ENCODE measurements at regions not wholly inside any gene's neighbourhood (a gene's known extent, or its start where the extent isn't known, plus 50 kb on each side); places are given as distances from the start of the nearest gene placed in this dataset.

DNA sequence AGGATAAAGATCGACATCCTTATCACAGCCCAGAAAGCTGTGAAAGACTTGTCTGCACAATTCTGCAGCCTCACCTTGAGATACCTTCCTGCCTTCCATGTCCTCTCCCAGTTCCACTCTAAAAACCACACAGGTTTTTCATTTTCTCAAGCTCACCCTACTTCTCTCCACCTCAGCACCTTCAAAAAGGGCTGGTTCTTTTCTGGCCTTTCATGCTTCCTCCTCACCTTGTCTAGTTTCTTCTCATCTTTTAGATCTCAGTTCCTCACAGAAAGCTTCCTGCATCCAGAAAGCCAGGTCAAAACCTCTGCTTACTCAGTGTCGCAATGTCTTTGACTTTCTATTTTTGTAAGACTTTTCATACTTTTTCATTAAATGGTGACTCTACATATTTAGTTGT, 140.2 kb upstream of the STT3B start:
- Histone ChIP-seq H3K79me2 (ENCODE audit: insufficient read depth, low read depth) (no peaks in the 10 kb centered on the region), H4K20me1 (ENCODE audit: insufficient read depth) (no peaks in the 10 kb centered on the region), H3K4me3 (IDR thresholded peaks at IDR 0.05; ENCODE audit: insufficient read depth, low read depth, low read length) (no peak overlapping the region), H3K36me3 (ENCODE audit: insufficient read depth) (no peaks in the 10 kb centered on the region), H3K4me2 (no peak overlapping the region), H3K9ac (no peak overlapping the region), H3K27ac (no peak overlapping the region), H3K4me1 (ENCODE audit: low read depth, poor library complexity, severe bottlenecking) (no peaks in the 10 kb centered on the region), H3K27me3 (ENCODE audit: insufficient read depth, low read depth) (no peaks in the 10 kb centered on the region), H2AFZ (ENCODE audit: low read depth) (no peak overlapping the region)
- TF ChIP-seq, protein P1, sequence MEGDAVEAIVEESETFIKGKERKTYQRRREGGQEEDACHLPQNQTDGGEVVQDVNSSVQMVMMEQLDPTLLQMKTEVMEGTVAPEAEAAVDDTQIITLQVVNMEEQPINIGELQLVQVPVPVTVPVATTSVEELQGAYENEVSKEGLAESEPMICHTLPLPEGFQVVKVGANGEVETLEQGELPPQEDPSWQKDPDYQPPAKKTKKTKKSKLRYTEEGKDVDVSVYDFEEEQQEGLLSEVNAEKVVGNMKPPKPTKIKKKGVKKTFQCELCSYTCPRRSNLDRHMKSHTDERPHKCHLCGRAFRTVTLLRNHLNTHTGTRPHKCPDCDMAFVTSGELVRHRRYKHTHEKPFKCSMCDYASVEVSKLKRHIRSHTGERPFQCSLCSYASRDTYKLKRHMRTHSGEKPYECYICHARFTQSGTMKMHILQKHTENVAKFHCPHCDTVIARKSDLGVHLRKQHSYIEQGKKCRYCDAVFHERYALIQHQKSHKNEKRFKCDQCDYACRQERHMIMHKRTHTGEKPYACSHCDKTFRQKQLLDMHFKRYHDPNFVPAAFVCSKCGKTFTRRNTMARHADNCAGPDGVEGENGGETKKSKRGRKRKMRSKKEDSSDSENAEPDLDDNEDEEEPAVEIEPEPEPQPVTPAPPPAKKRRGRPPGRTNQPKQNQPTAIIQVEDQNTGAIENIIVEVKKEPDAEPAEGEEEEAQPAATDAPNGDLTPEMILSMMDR (conservative IDR thresholded peaks at IDR 0.05; ENCODE audit: low read depth, low read length) = no peak

DNA sequence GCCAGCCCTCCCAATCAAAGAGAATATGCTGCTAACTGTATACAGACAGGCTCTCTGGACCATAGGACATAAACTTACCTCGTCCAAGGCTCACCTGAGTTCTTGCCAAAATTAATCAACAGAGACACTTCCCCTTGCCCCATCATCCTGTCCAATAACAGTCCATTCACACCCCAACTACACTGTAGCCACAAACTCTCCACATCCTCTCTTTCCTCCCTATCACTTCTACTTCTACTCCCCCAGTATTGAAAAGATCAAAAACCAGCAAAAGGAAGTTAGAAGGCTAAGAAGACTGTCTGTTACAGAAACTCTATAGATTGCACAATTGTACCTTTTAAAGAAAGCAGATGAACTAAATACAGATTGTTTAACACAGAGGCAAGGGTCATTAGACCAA, 133.5 kb upstream of the STT3B start:
- Histone ChIP-seq H4K20me1 (ENCODE audit: insufficient read depth) (no peaks in the 10 kb centered on the region), H3K4me1 (ENCODE audit: low read depth, poor library complexity, severe bottlenecking) (no peaks in the 10 kb centered on the region), H3K79me2 (ENCODE audit: insufficient read depth, low read depth) (no peaks in the 10 kb centered on the region), H3K9ac (no peak overlapping the region), H2AFZ (ENCODE audit: low read depth) (no peak overlapping the region), H3K4me3 (IDR thresholded peaks at IDR 0.05; ENCODE audit: insufficient read depth, low read depth, low read length) (no peak overlapping the region), H3K36me3 (ENCODE audit: insufficient read depth) (no peaks in the 10 kb centered on the region), H3K27ac (no peak overlapping the region), H3K27me3 (ENCODE audit: insufficient read depth, low read depth) (no peaks in the 10 kb centered on the region), H3K4me2 (no peak overlapping the region)
- TF ChIP-seq, protein P1 (conservative IDR thresholded peaks at IDR 0.05; ENCODE audit: low read depth, low read length) = no peak

DNA sequence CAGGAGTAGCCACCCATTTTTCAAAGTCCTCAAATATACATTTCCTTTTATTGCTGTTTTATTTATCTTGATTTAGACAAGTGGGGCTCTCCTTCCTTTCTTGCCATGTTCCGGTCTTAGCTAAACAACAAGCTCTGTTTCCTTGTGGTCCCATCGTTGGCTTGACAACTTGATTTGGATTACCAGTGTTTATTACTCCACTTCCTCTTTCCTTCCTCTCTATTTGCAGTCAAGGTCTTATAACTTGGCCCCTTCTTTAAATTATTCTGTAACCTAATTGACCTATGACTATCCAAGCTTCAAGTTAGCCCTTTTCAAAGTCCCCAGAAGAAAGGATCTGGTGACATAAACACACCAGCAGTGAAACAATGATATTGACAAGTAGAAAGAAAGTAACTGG, 130.6 kb upstream of the STT3B start:
- TF ChIP-seq, protein P1 (conservative IDR thresholded peaks at IDR 0.05; ENCODE audit: low read depth, low read length) = no peak
- no peak overlapping the region for H2AFZ ChIP-seq (ENCODE audit: low read depth)
- H4K20me1 ChIP-seq (ENCODE audit: insufficient read depth) = no peaks in the 10 kb centered on the region
- H3K4me3 ChIP-seq (IDR thresholded peaks at IDR 0.05; ENCODE audit: insufficient read depth, low read depth, low read length) = no peak overlapping the region
- no peaks in the 10 kb centered on the region for H3K27me3 ChIP-seq (ENCODE audit: insufficient read depth, low read depth)
- H3K27ac ChIP-seq = no peak overlapping the region
- no peak overlapping the region for H3K9ac ChIP-seq
- H3K4me2 ChIP-seq = no peak overlapping the region
- no peaks in the 10 kb centered on the region for H3K4me1 ChIP-seq (ENCODE audit: low read depth, poor library complexity, severe bottlenecking)
- H3K79me2 ChIP-seq (ENCODE audit: insufficient read depth, low read depth) = no peaks in the 10 kb centered on the region
- no peaks in the 10 kb centered on the region for H3K36me3 ChIP-seq (ENCODE audit: insufficient read depth)

DNA sequence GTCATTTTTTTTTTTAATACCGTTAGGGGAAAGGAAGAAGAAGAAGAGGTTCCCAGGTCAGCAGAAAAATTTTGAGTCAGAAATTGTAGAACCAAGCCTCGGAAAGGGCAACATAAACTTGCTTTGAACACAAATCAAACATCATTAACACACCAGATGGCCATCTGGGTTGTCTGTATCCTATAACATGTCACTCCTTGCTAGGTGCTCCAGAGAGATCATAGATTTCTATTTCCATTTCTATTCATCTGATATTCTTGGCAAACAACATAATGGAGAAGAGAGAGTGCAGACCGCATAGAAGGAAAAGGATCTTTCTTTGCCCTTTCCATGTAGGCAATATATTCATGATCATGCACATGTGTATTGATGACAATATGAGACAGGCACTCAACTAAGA, 129.5 kb upstream of the STT3B start:
- no peaks in the 10 kb centered on the region for H3K27me3 ChIP-seq (ENCODE audit: insufficient read depth, low read depth)
- TF ChIP-seq, protein P1 (conservative IDR thresholded peaks at IDR 0.05; ENCODE audit: low read depth, low read length) = no peak
- H3K4me3 ChIP-seq (IDR thresholded peaks at IDR 0.05; ENCODE audit: insufficient read depth, low read depth, low read length) = no peak overlapping the region
- no peak overlapping the region for H3K9ac ChIP-seq
- no peak overlapping the region for H3K27ac ChIP-seq
- H3K79me2 ChIP-seq (ENCODE audit: insufficient read depth, low read depth) = no peaks in the 10 kb centered on the region
- no peak overlapping the region for H3K4me2 ChIP-seq
- H4K20me1 ChIP-seq (ENCODE audit: insufficient read depth) = no peaks in the 10 kb centered on the region
- no peak overlapping the region for H2AFZ ChIP-seq (ENCODE audit: low read depth)
- H3K36me3 ChIP-seq (ENCODE audit: insufficient read depth) = no peaks in the 10 kb centered on the region
- no peaks in the 10 kb centered on the region for H3K4me1 ChIP-seq (ENCODE audit: low read depth, poor library complexity, severe bottlenecking)

DNA sequence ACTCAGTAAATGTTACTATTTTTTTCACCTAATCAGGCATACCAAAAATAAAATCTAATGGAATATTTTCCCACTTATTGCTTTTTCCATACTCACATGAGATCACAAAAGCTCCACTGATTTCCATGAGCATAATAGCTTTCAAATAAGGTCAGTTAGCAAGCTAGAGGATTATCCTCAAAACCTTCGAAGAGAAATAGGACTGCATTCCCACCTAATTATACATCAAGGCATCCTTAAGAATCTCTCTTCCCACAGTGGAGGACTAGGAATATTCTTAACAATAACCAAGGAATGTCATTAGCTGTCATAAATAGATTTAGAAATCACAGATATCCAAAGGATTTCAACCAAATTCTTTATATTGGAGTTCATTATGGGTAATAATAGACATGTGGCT, 127.9 kb upstream of the STT3B start:
- Histone ChIP-seq H3K4me2 (no peak overlapping the region), H3K79me2 (ENCODE audit: insufficient read depth, low read depth) (no peaks in the 10 kb centered on the region), H3K36me3 (ENCODE audit: insufficient read depth) (no peaks in the 10 kb centered on the region), H2AFZ (ENCODE audit: low read depth) (no peak overlapping the region), H3K4me1 (ENCODE audit: low read depth, poor library complexity, severe bottlenecking) (no peaks in the 10 kb centered on the region), H3K9ac (no peak overlapping the region), H4K20me1 (ENCODE audit: insufficient read depth) (no peaks in the 10 kb centered on the region), H3K27ac (no peak overlapping the region), H3K27me3 (ENCODE audit: insufficient read depth, low read depth) (no peaks in the 10 kb centered on the region), H3K4me3 (IDR thresholded peaks at IDR 0.05; ENCODE audit: insufficient read depth, low read depth, low read length) (no peak overlapping the region)
- TF ChIP-seq, protein P1 (conservative IDR thresholded peaks at IDR 0.05; ENCODE audit: low read depth, low read length) = no peak
